Left lung (tissue), 4 donors: ENCODE measurements at regions not wholly inside any gene's neighbourhood (a gene's known extent, or its start where the extent isn't known, plus 50 kb on each side); places are given as distances from the start of the nearest gene placed in this dataset.

Experiments
- ATAC-seq: fragments of 200-7000 bp; cut with Tn5 transposase; one replicate; pipeline ENCODE4 v1.9.1; 2020; ENCODE audit warnings: moderate library complexity
- DNase-seq, 4 donors: peaks; one replicate each; pipeline ENCODE4 v3.0.0-alpha.2; 2013 to 2020
- H3K27ac ChIP-seq, 2 donors: fragments of 200-600 bp; sonication (generic) in 1 of 2; one replicate each; pipeline versions ENCODE4 v1.5.0 to v1.8.0; 2020 to 2021
- H3K27me3 ChIP-seq, 2 donors: fragments of 200-600 bp; sonication (generic) in 1 of 2; one replicate each; pipeline versions ENCODE4 v1.5.0 to v1.8.0; 2020 to 2021
- H3K36me3 ChIP-seq, 2 donors: fragments of 200-600 bp; sonication (generic) in 1 of 2; one replicate each; pipeline versions ENCODE4 v1.5.0 to v1.8.0; 2020 to 2021
- H3K4me1 ChIP-seq, 2 donors: fragments of 200-600 bp; one replicate each; pipeline ENCODE4 v1.8.0; 2021
- H3K4me3 ChIP-seq, 2 donors: fragments of 200-600 bp; sonication (generic) in 1 of 2; one replicate each; pipeline versions ENCODE4 v1.5.0 to v1.8.0; 2020 to 2021; ENCODE audit warnings: mild to moderate bottlenecking in 1 of 2
- H3K9me3 ChIP-seq, 2 donors: fragments of 200-600 bp; sonication (generic) in 1 of 2; one replicate each; pipeline versions ENCODE4 v1.5.0 to v1.8.0; 2020 to 2021
- intact Hi-C, 2 donors: fragments of 100-400 bp; cut with DNase I; formaldehyde crosslinking; loops; one replicate each; pipeline versions ENCODE4 v1.11.2 to v1.14.2; 2022
- TF ChIP-seq, protein P1 (sequence below), 2 donors: fragments of 200-600 bp; sonication (generic) in 1 of 2; IDR thresholded peaks; one replicate each; pipeline versions ENCODE4 v1.5.0 to v1.8.0; 2021; ENCODE audit warnings: antibody characterized with exemption in 2 of 2
- donor health status: DM: no; HTN: yes; CAD: no.
- donor health status: DM: no; HTN: no; CAD: no.

DNA sequence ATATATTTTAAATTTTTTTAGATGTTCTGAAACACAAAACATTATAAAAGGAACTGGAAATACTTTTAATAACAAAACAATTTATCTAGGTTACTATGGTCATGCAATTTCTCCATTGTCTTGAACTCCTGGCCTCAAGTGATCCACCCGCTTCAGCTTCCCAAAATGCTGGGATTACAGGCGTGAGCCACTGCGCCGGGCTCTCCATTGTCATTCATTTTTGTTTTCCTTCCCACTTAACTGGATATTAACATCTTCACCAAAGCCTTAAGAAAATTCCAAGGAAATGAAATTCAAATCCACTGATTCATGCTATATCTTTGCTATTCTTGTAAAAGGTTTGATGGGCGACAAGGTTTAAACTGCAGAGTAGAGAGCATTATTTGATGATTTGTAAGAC is 279.5 kb upstream of the PKN2 start:
- Histone ChIP-seq H3K4me1 (no peaks in the 10 kb centered on the region), H3K9me3 (peaks cover 0 to 10% of the 10 kb centered on the region in 2 donors), H3K27ac (no peak overlapping the region), H3K27me3 (no peaks in the 10 kb centered on the region), H3K4me3 (no peak overlapping the region), H3K36me3 (no peaks in the 10 kb centered on the region)
- ATAC-seq, result no peak
- TF ChIP-seq, protein P1, sequence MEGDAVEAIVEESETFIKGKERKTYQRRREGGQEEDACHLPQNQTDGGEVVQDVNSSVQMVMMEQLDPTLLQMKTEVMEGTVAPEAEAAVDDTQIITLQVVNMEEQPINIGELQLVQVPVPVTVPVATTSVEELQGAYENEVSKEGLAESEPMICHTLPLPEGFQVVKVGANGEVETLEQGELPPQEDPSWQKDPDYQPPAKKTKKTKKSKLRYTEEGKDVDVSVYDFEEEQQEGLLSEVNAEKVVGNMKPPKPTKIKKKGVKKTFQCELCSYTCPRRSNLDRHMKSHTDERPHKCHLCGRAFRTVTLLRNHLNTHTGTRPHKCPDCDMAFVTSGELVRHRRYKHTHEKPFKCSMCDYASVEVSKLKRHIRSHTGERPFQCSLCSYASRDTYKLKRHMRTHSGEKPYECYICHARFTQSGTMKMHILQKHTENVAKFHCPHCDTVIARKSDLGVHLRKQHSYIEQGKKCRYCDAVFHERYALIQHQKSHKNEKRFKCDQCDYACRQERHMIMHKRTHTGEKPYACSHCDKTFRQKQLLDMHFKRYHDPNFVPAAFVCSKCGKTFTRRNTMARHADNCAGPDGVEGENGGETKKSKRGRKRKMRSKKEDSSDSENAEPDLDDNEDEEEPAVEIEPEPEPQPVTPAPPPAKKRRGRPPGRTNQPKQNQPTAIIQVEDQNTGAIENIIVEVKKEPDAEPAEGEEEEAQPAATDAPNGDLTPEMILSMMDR (IDR thresholded peaks at IDR 0.05), result no peak
- DNase-seq, result no peak
- intact Hi-C loops, result no loop called here

- DNase-seq (no peak), ATAC-seq (no peak)
- H3K9me3 ChIP-seq, result peaks cover 0 to 10% of the 10 kb centered on the region in 2 donors
- TF ChIP-seq, protein P1 (IDR thresholded peaks at IDR 0.05), result no peak
- no peaks in the 10 kb centered on the region for H3K27me3 ChIP-seq
- H3K36me3 ChIP-seq, result no peaks in the 10 kb centered on the region
- no peaks in the 10 kb centered on the region for H3K4me1 ChIP-seq
- no peak overlapping the region for H3K27ac ChIP-seq
- no peak overlapping the region for H3K4me3 ChIP-seq
- intact Hi-C loops, result no loop called here
Observed at GRCh38 chr1:88407248-88407647, 276.8 kb upstream of the PKN2 start.

DNA sequence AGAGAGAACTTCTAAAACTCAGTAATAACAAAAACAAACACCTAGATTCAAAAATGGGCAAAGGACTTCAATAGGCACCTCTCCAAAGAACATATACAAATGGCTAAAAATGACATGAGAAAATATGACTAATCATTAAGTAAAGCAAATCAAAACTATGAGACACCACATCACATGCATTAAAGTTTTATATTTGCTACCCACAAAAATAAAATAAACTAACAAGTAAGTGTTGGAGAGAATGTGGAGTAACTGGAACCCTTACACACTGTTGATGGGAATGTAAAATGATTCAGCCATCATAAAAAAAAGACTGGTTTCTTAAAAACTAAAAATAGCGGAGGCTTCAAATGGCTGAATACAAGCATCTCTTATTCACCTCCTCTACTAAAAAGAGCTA is 262.1 kb upstream of the PKN2 start:
- no peak overlapping the region for H3K27ac ChIP-seq
- no peaks in the 10 kb centered on the region for H3K4me1 ChIP-seq
- ATAC-seq (no peak), DNase-seq (no peak)
- TF ChIP-seq, protein P1 (IDR thresholded peaks at IDR 0.05), result no peak
- H3K4me3 ChIP-seq, result no peak overlapping the region
- intact Hi-C loops, result no loop called here
- peaks cover 0 to 72% of the 10 kb centered on the region in 2 donors for H3K9me3 ChIP-seq
- no peaks in the 10 kb centered on the region for H3K27me3 ChIP-seq
- H3K36me3 ChIP-seq, result no peaks in the 10 kb centered on the region

- Histone ChIP-seq H3K27me3 (no peaks in the 10 kb centered on the region), H3K27ac (no peak overlapping the region), H3K4me3 (no peak overlapping the region), H3K36me3 (no peaks in the 10 kb centered on the region), H3K4me1 (no peaks in the 10 kb centered on the region), H3K9me3 (peaks cover 0 to 51% of the 10 kb centered on the region in 2 donors)
- ATAC-seq (no peak), DNase-seq (no peak)
- intact Hi-C loops, result no loop called here
- TF ChIP-seq, protein P1 (IDR thresholded peaks at IDR 0.05), result no peak
Observed at GRCh38 chr1:88433556-88433955, 250.5 kb upstream of the PKN2 start.

DNA sequence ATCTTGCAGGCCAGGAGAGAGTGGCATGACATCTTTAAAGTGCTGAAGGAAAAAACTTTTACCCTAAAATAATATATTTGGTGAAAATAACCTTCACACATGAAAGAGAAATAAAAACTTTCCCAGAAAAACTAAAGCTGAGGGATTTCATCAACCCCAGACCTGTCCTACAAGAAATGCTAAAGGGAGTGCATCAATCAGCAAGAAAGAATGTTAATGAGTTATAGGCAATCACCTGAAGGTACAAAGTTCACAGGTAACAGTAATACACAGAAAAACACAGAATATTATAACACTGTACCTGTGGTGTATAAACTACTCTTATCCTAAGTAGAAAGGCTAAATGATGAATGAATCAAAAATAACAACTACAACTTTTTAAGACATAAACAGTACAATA is 249.2 kb upstream of the PKN2 start:
- Histone ChIP-seq H3K27me3 (no peaks in the 10 kb centered on the region), H3K9me3 (peaks cover 0 to 51% of the 10 kb centered on the region in 2 donors), H3K36me3 (no peaks in the 10 kb centered on the region), H3K4me3 (no peak overlapping the region), H3K4me1 (no peaks in the 10 kb centered on the region), H3K27ac (no peak overlapping the region)
- ATAC-seq (no peak), DNase-seq (no peak)
- TF ChIP-seq, protein P1 (IDR thresholded peaks at IDR 0.05), result no peak
- intact Hi-C loops, result no loop called here
